ENCODE measurements at regions not wholly inside any gene's neighbourhood (a gene's known extent, or its start where the extent isn't known, plus 50 kb on each side); places are given as distances from the start of the nearest gene placed in this dataset.

DNA sequence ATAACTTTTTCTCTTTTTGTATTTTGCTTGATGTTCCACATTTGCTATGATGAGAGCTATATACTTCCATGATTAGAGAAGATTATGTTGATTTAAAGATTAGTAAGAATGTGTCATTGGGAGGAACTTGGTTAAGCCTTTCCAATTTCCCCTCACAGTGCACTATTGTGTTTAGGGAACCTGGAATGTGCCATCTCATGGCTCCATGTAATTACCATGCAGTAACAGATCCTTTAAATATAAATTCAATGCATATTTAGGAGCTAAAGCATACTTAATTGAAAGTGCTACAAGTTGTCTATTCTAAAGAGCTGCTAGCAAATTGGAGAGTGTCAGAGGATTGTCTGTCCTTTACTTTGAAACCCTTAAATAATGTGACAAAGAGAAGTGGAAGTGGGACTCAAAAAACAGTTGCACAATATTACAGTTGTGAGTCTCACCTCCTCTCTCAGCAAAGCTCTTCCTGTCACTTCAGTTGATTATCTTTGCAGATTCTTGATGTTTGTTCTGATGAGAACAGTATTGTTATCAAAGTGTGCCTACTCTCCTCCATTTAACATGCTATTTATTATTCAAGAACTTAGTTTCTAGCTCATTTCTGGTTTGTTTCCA, 1162.7 kb upstream of the ZEB2 start:
- DNase-seq (ENCODE audit: extremely low read depth, low read depth): peak; percentile 63

DNA sequence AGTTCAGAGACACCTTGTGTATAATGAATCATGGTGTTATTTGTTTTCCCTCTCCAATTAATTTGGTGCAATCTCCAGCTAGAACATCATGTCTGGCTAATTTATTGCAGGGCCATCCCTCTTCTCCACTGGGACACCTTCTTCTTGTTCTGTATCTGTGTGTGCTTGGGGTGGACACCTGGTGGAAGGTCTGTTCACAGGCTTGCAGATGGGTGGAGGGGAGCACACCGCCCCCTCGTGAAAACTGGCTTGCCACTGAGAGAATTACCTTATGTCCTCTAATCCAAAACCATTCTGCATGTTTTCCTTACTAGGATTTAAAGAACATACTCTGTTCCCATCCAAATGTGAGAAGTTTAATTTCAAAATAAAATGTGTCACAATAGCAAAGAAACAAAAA, 1160.4 kb upstream of the ZEB2 start:
- DNase-seq (ENCODE audit: extremely low read depth, low read depth): no peak

DNA sequence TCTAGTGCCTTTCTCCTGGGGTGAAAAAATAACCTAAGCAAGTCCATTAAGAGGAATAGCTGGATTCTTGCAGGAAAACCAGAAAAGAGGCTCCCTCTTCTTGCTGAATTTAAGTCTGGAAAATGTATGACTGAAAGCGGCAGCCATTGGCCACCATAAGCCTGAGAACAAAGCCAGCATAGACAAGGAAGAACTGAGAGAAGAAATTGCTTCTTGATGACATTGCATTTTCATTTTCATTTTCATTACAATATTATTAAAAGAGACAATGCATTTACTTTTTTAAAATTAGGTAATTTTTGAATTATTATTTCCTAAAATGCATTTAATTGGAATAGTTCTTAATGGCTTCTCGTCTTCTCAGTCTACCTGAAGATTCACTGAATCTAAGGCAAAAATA, 1157.5 kb upstream of the ZEB2 start:
- no peak for DNase-seq (ENCODE audit: extremely low read depth, low read depth)

DNA sequence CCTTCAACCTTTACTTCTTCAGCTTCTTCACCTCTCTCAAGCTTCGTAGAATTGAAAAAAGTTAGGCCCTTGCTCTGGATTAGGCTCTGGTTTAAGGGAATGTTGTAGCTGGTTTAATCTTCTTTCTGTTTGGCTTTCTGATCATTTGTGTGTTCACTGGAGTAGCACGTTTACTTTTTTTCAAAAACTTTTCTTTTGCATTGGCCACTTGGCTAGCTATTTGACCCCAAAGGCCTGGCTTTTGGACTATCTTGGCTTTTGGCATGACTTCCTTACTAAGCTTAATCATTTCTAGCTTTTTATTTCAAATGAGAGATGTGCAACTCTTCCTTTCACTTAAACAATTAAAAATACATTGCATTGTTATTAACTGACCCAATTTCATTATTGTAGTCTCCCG, 1154.8 kb upstream of the ZEB2 start:
- DNase-seq (ENCODE audit: extremely low read depth, low read depth): no peak

DNA sequence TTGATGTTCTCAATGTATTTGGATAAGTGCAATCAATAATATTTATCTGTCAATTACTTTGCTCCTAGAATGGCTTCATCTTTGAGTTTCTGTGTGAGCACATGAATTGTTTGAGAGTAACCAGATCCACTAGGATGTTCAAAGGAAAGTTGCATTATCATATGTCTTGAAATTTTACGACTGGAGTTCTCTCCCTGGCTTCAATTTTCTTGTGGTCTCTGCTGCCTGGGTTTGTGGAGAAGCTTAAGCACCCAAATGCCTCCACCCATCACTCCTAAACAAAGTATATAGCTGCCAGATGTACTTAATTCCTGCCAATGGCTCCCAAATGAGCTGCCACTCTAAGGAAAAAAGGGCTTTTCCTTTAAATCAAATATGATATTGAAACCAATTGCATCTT, 1149.4 kb upstream of the ZEB2 start:
- no peak for DNase-seq (ENCODE audit: extremely low read depth, low read depth)

DNA sequence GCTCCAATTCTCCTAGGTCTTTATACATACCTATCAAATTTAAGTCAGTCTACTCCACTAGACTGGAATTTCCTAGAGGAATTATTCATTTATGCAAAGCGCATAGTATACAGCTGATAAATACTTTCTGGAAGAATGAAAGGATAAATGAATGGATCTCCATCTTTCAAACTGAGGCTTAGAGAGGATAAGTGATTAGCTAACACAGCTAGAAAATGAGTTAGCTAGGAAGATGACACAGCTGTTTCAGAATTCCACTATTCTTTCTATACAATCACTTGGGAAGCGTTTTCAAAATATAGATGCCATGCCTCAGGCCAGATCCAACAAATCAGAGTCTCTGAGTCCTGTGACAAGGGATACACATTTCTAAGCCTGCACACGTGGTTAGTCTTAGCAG, 1146.6 kb upstream of the ZEB2 start:
- DNase-seq (ENCODE audit: extremely low read depth, low read depth): no peak

DNA sequence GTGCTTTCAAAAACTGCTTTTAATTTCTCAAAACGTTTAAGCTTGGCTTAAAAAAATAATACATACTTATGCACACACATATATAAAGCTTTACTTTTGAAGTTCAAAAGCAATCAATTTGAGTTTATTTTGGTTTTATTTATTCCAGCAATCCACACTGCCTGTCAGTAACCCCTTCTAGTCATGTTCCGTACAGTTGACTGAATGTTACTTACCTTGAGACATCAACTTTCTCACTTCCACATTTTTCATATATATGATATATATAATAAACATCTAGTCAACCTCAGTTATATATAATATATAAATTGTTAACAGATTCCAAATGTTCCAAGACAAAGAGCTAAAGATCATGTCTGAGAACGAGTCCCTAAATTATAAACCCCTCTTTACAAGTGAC, 1137.3 kb upstream of the ZEB2 start:
- no peak for DNase-seq (ENCODE audit: extremely low read depth, low read depth)

DNA sequence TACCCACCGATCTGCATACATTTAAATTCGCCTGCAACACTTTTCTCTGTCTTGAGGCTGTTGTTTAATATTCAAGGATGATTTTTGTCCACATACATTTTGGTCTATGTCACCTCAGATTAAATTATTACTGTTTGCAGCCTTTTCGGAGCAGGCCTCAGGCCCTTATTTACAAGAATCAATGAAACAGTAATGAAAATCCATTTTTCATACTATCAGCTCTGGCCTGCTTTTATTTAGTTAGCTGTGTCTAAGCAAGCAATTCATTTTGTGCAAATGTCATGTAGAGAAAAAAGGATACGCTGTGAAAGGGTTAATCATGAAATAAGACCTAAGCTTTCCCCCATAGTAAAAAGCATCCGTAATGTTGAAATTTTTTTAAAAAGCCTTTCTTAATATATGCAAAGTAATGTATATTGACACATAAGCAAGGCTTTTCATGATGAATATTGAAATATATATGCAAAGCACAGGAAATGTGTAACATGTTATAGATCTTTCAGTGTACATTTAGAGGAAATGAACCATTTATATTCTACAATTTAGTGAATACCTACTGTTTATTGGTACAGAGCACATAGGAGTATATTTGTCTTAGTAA, 1135.3 kb upstream of the ZEB2 start:
- DNase-seq (ENCODE audit: extremely low read depth, low read depth): no peak

DNA sequence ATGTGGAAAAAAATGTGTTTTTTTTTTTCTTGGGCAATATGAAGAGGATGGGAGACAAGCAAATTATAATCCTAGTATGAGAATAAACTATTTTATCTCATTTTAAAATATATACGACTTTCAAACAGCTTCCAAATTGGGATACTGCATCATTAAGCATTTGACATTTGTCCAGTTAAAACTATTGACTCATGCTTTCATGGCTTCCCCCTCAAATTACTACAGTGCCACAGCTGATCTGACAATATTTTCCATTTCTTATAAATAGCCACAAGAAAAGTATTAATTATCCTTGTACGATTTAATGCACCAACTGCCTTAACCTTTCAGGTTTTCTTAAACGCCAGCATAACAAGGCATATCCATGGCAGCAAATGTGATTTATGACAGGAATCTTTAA, 1134.8 kb upstream of the ZEB2 start:
- DNase-seq (ENCODE audit: extremely low read depth, low read depth): no peak

DNA sequence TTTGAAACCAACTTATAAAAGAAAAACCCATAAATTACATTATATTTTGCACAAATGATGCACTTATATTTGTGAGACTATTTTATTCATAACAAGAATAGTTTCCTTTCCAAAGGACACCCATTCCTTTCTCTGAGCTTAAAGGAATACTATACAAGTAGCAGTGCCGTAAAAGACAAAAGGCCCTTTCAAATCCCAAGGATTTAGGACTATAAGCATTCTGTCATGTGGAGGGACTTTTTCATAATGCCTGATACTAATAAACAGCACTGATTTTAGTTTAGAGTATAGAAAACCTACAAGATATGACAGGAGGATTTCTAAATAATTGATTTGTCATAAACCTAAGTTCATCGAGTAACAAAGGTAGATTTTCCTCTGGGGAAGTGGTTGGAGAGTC, 1134.2 kb upstream of the ZEB2 start:
- DNase-seq (ENCODE audit: extremely low read depth, low read depth): no peak

DNA sequence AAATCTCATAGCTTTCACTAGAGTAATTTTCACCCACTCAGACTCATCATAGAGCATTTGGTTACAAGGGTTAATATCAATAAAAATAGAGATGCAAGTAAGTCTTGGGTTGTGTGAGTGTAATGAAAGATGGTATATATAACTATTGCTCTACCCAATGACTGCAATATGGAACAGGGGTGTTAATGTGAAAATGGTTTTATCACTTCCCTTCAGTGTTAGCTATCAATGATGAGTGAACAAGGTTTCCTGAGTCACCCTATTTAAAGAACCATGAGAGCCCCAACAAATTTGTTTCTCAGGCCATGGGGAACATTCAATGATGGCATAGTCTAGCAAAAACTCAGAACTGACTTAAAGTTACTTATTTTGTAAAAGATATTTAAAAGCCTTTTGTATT, 1133.6 kb upstream of the ZEB2 start:
- peak; percentile 8 for DNase-seq (ENCODE audit: extremely low read depth, low read depth)

DNA sequence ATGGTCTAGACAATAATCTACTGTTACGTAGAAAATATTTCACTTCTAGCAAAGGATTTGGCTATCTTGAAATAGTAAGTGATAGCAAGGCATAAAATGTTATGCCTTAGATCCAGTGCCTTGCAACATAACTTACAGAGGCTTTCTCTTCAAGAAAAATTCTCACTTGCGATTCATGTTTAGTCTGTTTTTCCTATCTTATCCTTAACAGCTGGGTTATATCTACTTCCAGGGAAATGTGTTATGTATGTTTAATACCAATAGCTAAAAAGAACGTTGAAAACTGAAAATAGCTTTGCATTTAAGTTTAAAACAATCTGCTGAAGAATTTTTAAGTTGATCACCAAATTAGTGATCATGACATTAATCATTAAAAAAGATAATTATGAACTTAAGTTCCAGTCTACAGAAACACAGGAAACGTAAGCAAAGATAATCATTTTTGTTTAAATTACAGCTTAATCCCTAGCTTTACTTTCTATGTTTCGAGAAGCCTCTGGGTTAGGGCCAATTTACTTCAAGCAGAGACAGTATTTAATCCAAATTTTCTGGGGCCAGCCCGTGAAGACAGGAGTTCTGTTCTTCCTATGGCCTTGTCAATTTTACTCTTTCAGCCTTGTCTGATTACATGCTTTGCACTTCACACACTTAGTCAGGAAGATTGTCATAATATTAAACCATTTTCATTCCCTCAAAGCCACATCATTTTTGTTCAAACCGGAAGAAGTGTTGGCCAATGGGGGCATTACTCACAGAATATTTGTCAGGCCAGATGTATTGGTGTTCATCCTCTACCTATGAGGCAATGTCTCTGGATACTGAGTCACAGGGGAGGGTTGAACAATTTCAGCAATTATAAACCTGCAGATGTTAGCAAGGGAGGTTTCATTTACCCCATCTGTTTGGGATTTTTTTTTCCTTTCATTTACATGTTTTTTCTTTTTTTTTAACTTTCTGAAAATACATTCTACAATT, 1132.9 kb upstream of the ZEB2 start:
- peak; percentile 12 for DNase-seq (ENCODE audit: extremely low read depth, low read depth)

DNA sequence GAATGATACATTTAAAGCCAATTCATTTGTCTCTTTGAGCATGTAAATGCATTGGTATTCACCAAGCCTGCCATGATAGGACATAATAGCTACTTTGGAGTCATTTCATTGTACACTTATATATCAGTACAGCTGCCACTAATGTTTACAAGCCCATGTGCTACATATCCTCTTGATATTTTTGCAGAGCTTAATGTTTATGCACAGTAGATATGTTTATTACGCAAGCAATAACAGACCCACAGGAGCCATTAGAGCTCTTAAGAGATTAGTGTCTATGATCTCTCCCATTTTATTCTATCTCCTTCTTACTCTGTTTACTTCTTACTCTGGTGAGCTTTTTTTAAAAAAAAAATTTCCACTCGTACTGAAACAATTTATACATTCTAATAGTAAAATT, 1132.1 kb upstream of the ZEB2 start:
- DNase-seq (ENCODE audit: extremely low read depth, low read depth): no peak

DNA sequence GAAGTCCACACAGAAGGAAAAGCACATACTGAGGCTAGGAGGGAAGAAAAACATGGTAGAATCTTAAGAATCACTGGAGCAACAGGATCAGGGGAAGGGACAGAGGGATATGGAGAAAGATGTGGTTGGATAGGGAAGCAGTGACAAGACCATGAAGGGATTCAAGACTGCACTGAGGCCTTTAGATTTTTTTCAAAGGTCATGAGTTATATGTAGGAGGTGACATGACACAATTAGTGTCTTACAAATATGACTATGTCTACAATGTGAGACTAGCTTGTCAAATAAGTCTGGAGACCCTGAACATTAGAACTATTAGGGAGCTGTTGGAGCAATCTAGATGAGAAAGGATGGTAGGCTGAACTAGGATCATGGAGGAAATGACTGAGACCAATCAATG, 1130.3 kb upstream of the ZEB2 start:
- DNase-seq (ENCODE audit: extremely low read depth, low read depth): no peak

DNA sequence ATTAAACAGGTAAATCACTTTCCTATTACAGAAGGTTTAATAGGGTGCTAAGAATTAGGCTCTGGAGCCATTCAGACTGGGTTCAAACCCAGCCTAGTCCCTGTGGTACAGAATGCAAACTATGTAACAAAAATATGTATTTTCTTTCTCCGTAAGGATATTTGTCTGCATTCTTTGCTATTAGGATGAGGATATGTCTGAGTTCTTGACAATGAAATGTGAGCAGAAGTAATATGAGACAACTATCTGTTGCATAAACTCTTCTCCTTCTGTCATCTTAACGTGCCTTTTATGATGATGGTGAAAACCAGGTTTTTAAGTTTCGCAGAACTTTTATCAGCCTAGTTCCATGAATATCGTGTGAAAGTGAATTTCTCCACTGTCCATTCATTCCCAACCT, 1129.1 kb upstream of the ZEB2 start:
- no peak for DNase-seq (ENCODE audit: extremely low read depth, low read depth)

DNA sequence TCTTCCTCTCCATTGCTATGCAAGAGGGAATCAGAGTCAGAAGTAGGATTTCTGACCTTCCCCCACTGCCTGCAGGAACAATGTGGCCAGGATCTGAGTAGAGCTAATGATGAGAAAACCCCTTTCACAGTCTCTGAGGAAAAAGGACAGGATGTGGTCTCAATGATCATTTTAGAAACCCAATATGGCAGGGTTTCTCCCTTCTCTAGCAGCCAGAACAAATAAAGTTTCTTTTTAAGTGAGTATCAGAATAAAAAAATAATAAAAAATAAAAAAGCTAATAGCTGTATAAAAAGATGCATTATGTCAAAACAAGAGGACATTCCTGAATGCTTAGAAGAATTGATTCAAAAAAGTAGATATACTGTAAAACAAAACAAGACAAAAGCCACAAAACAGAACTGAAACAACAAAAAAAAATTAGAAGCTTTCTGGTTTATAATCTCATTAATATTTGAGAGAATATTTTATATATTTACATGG, 1124.9 kb upstream of the ZEB2 start:
- no peak for DNase-seq (ENCODE audit: extremely low read depth, low read depth)

DNA sequence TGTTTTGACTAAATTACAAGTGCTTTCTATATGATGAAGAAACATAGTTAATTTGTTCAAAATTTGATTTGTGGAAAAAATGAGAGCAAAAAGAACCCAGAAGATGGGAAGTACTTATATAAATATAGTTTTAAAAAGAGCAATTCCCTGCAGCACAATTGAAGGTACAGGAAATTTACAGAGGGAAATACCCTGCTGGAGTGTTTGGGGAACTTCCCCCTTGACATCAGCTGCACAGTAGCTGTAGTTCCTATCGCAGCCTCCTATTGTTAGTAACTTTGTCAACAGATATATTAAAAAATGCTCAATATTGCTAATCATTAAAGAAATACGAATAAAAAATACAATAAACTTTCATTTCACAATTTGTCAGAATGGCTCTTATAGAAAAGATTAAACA, 1118.8 kb upstream of the ZEB2 start:
- no peak for DNase-seq (ENCODE audit: extremely low read depth, low read depth)

DNA sequence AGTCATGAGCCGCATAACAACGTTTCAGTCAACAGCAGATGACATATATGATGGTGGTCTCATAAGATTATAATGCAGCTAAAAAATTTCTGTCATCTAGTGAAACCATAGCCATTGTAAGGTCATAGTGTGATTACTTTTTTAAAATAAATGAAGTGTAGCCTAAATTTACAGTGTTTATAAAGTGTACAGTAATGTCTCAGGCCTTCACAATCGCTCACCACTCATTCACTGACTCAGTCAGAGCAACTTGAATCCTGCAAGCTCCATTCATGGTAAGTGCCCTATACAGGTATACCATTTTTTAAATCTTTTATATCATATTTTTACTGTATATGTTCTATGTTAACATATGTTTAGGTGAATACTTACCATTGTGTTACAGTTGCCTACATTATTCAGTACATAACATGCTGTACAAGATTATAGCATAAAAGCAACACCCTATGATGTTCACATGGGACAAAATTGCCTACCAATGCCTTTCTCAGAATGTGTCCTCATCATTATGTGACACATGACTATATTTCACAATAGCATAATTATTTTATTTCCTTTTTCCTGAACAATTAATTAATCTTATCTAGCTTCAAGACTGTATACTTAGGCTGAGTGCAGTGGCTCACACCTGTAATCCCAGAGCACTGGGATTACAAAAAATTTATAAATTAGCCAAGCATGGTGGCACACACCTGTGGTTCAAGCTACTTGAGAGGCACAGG, 1115.9 kb upstream of the ZEB2 start:
- no peak for DNase-seq (ENCODE audit: extremely low read depth, low read depth)

DNA sequence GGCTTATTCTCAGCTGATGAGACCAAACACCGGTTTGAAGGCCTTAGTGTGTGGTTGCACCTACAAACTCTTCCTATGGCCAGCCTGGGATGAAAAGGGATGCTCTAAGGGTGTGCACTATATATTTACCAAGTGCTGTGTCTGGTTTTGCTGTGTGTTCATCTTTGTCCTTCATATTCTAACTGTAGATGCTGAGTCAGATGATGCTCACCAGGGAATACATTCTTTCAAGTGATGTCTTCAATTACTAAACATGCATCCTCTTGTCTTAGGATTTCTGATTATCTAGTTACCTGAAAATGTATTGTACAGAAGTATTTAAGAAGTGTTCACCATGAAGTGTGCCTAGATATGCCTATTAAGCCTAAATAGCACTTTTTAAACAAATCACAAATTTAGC, 1111.6 kb upstream of the ZEB2 start:
- no peak for DNase-seq (ENCODE audit: extremely low read depth, low read depth)

DNA sequence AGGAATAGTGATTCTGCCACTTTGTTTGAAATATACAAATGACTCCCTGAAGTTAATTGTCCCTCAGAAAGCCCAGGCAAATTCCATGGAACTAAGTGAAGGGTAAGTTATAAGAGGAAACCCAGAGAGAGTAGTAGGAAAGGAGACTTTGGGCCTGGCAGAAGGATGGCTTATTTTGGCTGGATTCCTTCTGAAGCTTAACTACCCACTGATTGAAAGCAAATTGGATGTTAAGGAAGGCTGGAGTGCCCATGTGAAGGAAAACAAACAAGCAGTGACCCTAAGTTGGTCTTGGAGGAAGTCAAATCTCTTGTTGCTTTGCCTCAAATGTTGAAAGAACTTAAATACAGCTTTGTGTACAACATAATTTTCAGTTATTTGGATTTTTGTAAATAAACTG, 1106.4 kb upstream of the ZEB2 start:
- no peak for DNase-seq (ENCODE audit: extremely low read depth, low read depth)

DNA sequence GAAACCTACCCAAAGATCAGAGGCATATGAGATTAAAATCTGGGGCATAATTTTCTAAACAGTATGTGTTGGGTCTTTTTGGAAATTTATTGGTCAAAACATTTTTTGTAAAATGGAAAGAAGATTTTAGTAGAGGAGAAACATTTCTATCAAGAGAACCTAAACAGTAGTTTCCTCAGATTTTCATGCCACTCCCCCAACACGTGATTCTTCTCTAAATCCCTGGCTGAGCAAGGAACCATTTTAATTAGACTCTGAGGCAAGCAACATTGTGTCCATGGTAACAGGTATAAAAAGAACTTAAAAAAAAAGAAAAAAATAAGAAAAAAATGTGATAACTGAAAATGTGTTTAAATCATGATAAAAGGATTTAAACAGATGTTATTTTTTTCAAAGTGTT, 1105.2 kb upstream of the ZEB2 start:
- no peak for DNase-seq (ENCODE audit: extremely low read depth, low read depth)

All from NCI-H460 (cell line).